ENCODE measurements at regions not wholly inside any gene's neighbourhood (a gene's known extent, or its start where the extent isn't known, plus 50 kb on each side); places are given as distances from the start of the nearest gene placed in this dataset.

DNA sequence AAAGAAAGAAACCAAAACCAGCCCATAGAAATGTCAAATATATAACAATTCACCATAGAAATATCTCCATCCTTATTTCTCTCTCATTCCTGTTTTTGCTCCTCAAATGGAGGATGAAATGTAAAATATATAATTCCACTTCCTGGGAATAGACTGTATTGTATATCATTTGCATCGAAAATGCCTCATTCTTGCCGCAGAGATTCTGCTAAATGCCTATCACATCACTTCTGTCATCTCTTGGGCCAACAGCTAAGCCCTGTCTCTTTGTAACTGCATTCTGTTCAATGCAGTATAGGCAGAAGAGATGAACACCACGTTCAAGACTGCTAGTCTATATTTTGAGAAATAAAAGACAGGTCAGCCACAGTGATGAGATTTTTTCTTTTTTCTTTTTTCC lies 956.3 kb upstream of the SOX9 start:
- TF ChIP-seq, protein P1, sequence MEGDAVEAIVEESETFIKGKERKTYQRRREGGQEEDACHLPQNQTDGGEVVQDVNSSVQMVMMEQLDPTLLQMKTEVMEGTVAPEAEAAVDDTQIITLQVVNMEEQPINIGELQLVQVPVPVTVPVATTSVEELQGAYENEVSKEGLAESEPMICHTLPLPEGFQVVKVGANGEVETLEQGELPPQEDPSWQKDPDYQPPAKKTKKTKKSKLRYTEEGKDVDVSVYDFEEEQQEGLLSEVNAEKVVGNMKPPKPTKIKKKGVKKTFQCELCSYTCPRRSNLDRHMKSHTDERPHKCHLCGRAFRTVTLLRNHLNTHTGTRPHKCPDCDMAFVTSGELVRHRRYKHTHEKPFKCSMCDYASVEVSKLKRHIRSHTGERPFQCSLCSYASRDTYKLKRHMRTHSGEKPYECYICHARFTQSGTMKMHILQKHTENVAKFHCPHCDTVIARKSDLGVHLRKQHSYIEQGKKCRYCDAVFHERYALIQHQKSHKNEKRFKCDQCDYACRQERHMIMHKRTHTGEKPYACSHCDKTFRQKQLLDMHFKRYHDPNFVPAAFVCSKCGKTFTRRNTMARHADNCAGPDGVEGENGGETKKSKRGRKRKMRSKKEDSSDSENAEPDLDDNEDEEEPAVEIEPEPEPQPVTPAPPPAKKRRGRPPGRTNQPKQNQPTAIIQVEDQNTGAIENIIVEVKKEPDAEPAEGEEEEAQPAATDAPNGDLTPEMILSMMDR (IDR thresholded peaks at IDR 0.05): no peak
- no peak for TF ChIP-seq POLR2A (IDR thresholded peaks at IDR 0.05)

Data from uterus (tissue), 2 donors.